Small intestine (tissue), 7 donors: ENCODE measurements at regions not wholly inside any gene's neighbourhood (a gene's known extent, or its start where the extent isn't known, plus 50 kb on each side); places are given as distances from the start of the nearest gene placed in this dataset.
A peak's percentile ranks its signal among the peaks of the same experiment; 100 is the strongest.

Experiments used
- DNase-seq, 2 donors: peaks; one replicate each; pipeline versions ENCODE4 v3.0.0 to v3.0.0-alpha.2; 2013
- FAIRE-seq: peaks from 2 replicates; lab custom pipeline; 2012; peaks lifted over from hg19 to GRCh38; lab: Jason Lieb, UNC
- H3K27ac ChIP-seq, 3 donors: one replicate each; pipeline ENCODE4 v1.5.1; 2013; ENCODE audit warnings: low read length in 2 of 3, mild to moderate bottlenecking in 2 of 3, control low read depth in 1 of 3, inconsistent platforms in 1 of 3, low read depth in 1 of 3, moderate library complexity in 1 of 3
- H3K27me3 ChIP-seq, 3 donors: one replicate each; pipeline ENCODE4 v1.6.1; 2013; ENCODE audit warnings: low read length in 3 of 3, inconsistent platforms in 1 of 3; ENCODE audit not compliant: control insufficient read depth in 3 of 3, insufficient read depth in 3 of 3
- H3K36me3 ChIP-seq, 3 donors: one replicate each; pipeline ENCODE4 v1.6.1; 2013; ENCODE audit warnings: low read length in 3 of 3, inconsistent platforms in 1 of 3, low read depth in 1 of 3, mild to moderate bottlenecking in 1 of 3, moderate library complexity in 1 of 3; ENCODE audit not compliant: control insufficient read depth in 3 of 3, insufficient read depth in 2 of 3
- H3K4me1 ChIP-seq, 3 donors: one replicate each; pipeline ENCODE4 v1.6.1; 2013; ENCODE audit warnings: low read length in 2 of 3, inconsistent platforms in 1 of 3, low read depth in 1 of 3, mild to moderate bottlenecking in 1 of 3, moderate library complexity in 1 of 3; ENCODE audit not compliant: control insufficient read depth in 3 of 3, insufficient read depth in 2 of 3
- H3K4me3 ChIP-seq, 3 donors: one replicate each; pipeline ENCODE4 v1.5.1; 2013; ENCODE audit warnings: low read length in 3 of 3, control low read depth in 1 of 3, inconsistent platforms in 1 of 3, low read depth in 1 of 3, mild to moderate bottlenecking in 1 of 3, moderate library complexity in 1 of 3
- H3K9me3 ChIP-seq, 2 donors: one replicate each; pipeline ENCODE4 v1.6.1; 2013; ENCODE audit warnings: low read depth in 1 of 2, low read length in 1 of 2; ENCODE audit not compliant: control insufficient read depth in 2 of 2, insufficient read depth in 1 of 2
- WGBS, 3 donors: extraction: QIAGEN DNeasy Blood & Tissue Kit; methylation state at CpG; one replicate each; pipeline ENCODE4 v1.1.7; 2013; 5-methylcytosine and 5-hydroxymethylcytosine counted together
- donor health status: healthy with polysubstance abuse.
- donor health status: control.
- donor health status: control.
- donor health status: Bipolar disorder and iron deficiency.
- donor health status: healthy.

- no peaks in the 10 kb centered on the region for H3K36me3 ChIP-seq
- no peak overlapping the region for H3K4me3 ChIP-seq
- DNase-seq (no peak), FAIRE-seq (no peak)
- H3K27ac ChIP-seq = no peak overlapping the region
- no peaks in the 10 kb centered on the region for H3K9me3 ChIP-seq
- H3K27me3 ChIP-seq = no peaks in the 10 kb centered on the region
- no peaks in the 10 kb centered on the region for H3K4me1 ChIP-seq
Measured at GRCh38 chr2:181363164-181363563, 94.0 kb upstream of the ITGA4 start.

GRCh38 chr2:181364492-181365170 is 92.6 kb upstream of the ITGA4 start:
- no peak overlapping the region for H3K27ac ChIP-seq
- 73 to 80% (median 78%) methylated on average over 8 of the region's 8 CpGs for WGBS, 3 donors
- H3K9me3 ChIP-seq = no peaks in the 10 kb centered on the region
- no peak for FAIRE-seq
- no peak for DNase-seq
- no peaks in the 10 kb centered on the region for H3K4me1 ChIP-seq
- no peak overlapping the region for H3K4me3 ChIP-seq
- no peaks in the 10 kb centered on the region for H3K36me3 ChIP-seq
- no peaks in the 10 kb centered on the region for H3K27me3 ChIP-seq

GRCh38 chr2:181366675-181367175 is 90.5 kb upstream of the ITGA4 start:
- Histone ChIP-seq H3K27ac (no peak overlapping the region), H3K27me3 (no peaks in the 10 kb centered on the region), H3K9me3 (no peaks in the 10 kb centered on the region), H3K4me1 (peaks cover 0 to under 1% (median 0%) of the 10 kb centered on the region in 3 donors), H3K36me3 (no peaks in the 10 kb centered on the region), H3K4me3 (no peak overlapping the region)
- WGBS, 3 donors = 71 to 77% (median 73%) methylated on average over 4 of the region's 4 CpGs
- no peak for FAIRE-seq
- DNase-seq = no peak

- WGBS, 3 donors = 50 to 73% (median 64%) methylated on average over 3 of the region's 3 CpGs
- FAIRE-seq = no peak
- no peak overlapping the region for H3K27ac ChIP-seq
Measured at GRCh38 chr2:181367411-181367810, 89.8 kb upstream of the ITGA4 start.

GRCh38 chr2:181367906-181368435 is 89.2 kb upstream of the ITGA4 start:
- FAIRE-seq = no peak
- Histone ChIP-seq H3K4me3 (no peak overlapping the region), H3K36me3 (no peaks in the 10 kb centered on the region), H3K27ac (no peak overlapping the region), H3K9me3 (no peaks in the 10 kb centered on the region), H3K27me3 (no peaks in the 10 kb centered on the region), H3K4me1 (peaks cover 0 to 5% (median 0%) of the 10 kb centered on the region in 3 donors)
- DNase-seq = no peak
- WGBS, 3 donors = 65 to 79% (median 77%) methylated on average over 2 of the region's 2 CpGs

More at GRCh38 chr2:181367411-181367810, 89.8 kb upstream of the ITGA4 start:
- no peak overlapping the region for H3K4me3 ChIP-seq
- peaks cover 0 to 5% (median 0%) of the 10 kb centered on the region in 3 donors for H3K4me1 ChIP-seq
- H3K27me3 ChIP-seq = no peaks in the 10 kb centered on the region
- DNase-seq = no peak
- H3K9me3 ChIP-seq = no peaks in the 10 kb centered on the region
- no peaks in the 10 kb centered on the region for H3K36me3 ChIP-seq

GRCh38 chr2:181370126-181370525 is 87.1 kb upstream of the ITGA4 start:
- no peaks in the 10 kb centered on the region for H3K9me3 ChIP-seq
- H3K27ac ChIP-seq = no peak overlapping the region
- H3K4me3 ChIP-seq = no peak overlapping the region
- DNase-seq (no peak), FAIRE-seq (no peak)
- H3K27me3 ChIP-seq = no peaks in the 10 kb centered on the region
- peaks cover 0 to 5% (median 0%) of the 10 kb centered on the region in 3 donors for H3K4me1 ChIP-seq
- H3K36me3 ChIP-seq = no peaks in the 10 kb centered on the region
- 64 to 88% (median 79%) methylated on average over 3 of the region's 3 CpGs for WGBS, 3 donors

- Histone ChIP-seq H3K9me3 (no peaks in the 10 kb centered on the region), H3K4me3 (no peak overlapping the region), H3K27me3 (no peaks in the 10 kb centered on the region), H3K27ac (no peak overlapping the region), H3K4me1 (peaks cover 0 to 5% (median 0%) of the 10 kb centered on the region in 3 donors), H3K36me3 (no peaks in the 10 kb centered on the region)
- no peak for DNase-seq
- FAIRE-seq = no peak
- 71 to 86% (median 77%) methylated on average over 2 of the region's 2 CpGs for WGBS, 3 donors
Measured at GRCh38 chr2:181371195-181371594, 86.0 kb upstream of the ITGA4 start.

GRCh38 chr2:181371782-181372645 is 85.2 kb upstream of the ITGA4 start:
- H3K27me3 ChIP-seq = no peaks in the 10 kb centered on the region
- H3K36me3 ChIP-seq = no peaks in the 10 kb centered on the region
- peaks cover 0 to 5% (median 0%) of the 10 kb centered on the region in 3 donors for H3K4me1 ChIP-seq
- no peak overlapping the region for H3K4me3 ChIP-seq
- WGBS, 3 donors = 35 to 59% (median 36%) methylated on average over 2 of the region's 2 CpGs
- DNase-seq = no peak
- H3K27ac ChIP-seq = peak overlapping the region in 2 of 3 donors; percentile 4 to 39
- FAIRE-seq = no peak
- no peaks in the 10 kb centered on the region for H3K9me3 ChIP-seq
